GM23248 (cell line): ENCODE measurements at regions not wholly inside any gene's neighbourhood (a gene's known extent, or its start where the extent isn't known, plus 50 kb on each side); places are given as distances from the start of the nearest gene placed in this dataset.

Source experiments
- EZH2 ChIP-seq: fragments of 200-600 bp; sonication (generic); IDR thresholded peaks from 2 replicates; pipeline ENCODE4 v1.6.1; 2018; ENCODE audit warnings: antibody characterized with exemption, mild to moderate bottlenecking; ENCODE audit not compliant: insufficient read depth, poor library complexity, severe bottlenecking
- EZH2phosphoT487 ChIP-seq: fragments of 200-600 bp; sonication (generic); IDR thresholded peaks from 2 replicates; pipeline ENCODE4 v1.6.1; 2018; ENCODE audit warnings: antibody characterized with exemption, moderate library complexity, mild to moderate bottlenecking, low read depth; ENCODE audit not compliant: insufficient read depth

DNA sequence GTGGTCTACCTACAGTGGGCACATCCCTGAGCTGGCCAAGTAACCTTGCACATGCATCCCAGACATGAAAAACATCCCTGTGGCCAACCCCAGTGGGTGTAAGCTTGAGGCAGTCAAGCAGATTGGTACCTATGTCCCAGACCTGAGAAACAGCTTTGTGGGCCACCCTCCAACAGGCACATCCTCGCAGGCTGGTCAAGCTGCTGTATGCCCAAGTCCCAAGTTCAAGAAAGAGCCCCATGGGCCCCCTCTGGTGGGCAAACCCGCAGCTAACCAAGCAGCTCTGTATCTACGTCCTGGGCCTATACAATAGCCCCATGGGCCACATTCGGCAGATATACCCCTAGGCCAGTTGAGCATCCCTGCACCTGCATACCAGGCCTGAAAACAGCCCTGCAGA lies 186.3 kb upstream of the GPR149 start:
- TF ChIP-seq EZH2 (no peak), EZH2phosphoT487 (no peak)
